ENCODE measurements at regions not wholly inside any gene's neighbourhood (a gene's known extent, or its start where the extent isn't known, plus 50 kb on each side); places are given as distances from the start of the nearest gene placed in this dataset.

DNA sequence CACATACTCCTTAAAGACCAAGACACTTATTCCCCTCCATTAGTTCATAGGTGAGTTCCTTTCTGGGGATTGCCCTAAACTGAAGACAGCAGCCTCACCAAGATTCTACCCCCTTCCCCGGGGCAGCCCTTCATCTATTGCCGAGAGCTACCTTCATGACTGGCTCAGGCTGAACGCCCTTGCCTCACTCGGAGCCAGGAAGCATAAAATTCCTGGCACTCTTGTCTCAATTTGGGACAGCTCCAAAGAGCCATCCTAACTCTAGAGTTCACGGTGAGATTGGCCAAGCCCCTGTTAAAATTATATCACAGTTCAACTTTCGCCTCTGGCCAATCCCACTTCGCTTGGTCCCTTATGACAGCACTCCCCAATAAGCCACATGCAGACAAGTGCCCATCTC is 113.0 kb upstream of the PROX1 start:
- Histone ChIP-seq H3K27me3 (ENCODE audit: control insufficient read depth, low read length) (0 out of 2 replicates have a peak, but pooled peaks cover 2% of the 10 kb centered on the region), H3K4me3 (ENCODE audit: low read length) (no peak overlapping the region), H3K4me2 (ENCODE audit: low read length) (no peak overlapping the region), H3K27ac (ENCODE audit: low read depth, low read length) (no peak overlapping the region), H3K9me2 (replicated peaks; ENCODE audit: control insufficient read depth, low read length) (no peaks in the 10 kb centered on the region), H3K9me3 (ENCODE audit: control insufficient read depth, insufficient read depth, low read length) (no peaks in the 10 kb centered on the region), H3K79me2 (ENCODE audit: control insufficient read depth, low read length) (no peaks in the 10 kb centered on the region), H3K4me1 (ENCODE audit: control insufficient read depth, low read length) (no peaks in the 10 kb centered on the region), H3F3A (ENCODE audit: control insufficient read depth, insufficient read depth) (no peaks in the 10 kb centered on the region), H3K36me3 (ENCODE audit: control insufficient read depth, low read length) (no peaks in the 10 kb centered on the region), H4K20me1 (ENCODE audit: control insufficient read depth, insufficient read depth, low read depth, low read length) (no peaks in the 10 kb centered on the region)
- TF ChIP-seq, protein P1, sequence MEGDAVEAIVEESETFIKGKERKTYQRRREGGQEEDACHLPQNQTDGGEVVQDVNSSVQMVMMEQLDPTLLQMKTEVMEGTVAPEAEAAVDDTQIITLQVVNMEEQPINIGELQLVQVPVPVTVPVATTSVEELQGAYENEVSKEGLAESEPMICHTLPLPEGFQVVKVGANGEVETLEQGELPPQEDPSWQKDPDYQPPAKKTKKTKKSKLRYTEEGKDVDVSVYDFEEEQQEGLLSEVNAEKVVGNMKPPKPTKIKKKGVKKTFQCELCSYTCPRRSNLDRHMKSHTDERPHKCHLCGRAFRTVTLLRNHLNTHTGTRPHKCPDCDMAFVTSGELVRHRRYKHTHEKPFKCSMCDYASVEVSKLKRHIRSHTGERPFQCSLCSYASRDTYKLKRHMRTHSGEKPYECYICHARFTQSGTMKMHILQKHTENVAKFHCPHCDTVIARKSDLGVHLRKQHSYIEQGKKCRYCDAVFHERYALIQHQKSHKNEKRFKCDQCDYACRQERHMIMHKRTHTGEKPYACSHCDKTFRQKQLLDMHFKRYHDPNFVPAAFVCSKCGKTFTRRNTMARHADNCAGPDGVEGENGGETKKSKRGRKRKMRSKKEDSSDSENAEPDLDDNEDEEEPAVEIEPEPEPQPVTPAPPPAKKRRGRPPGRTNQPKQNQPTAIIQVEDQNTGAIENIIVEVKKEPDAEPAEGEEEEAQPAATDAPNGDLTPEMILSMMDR (IDR thresholded peaks at IDR 0.05; ENCODE audit: low read depth, low read length, poor library complexity, severe bottlenecking) = no peak
- TF ChIP-seq EZH2phosphoT487 (IDR thresholded peaks at IDR 0.05; ENCODE audit: borderline replicate concordance, low read length) = no peak

DNA sequence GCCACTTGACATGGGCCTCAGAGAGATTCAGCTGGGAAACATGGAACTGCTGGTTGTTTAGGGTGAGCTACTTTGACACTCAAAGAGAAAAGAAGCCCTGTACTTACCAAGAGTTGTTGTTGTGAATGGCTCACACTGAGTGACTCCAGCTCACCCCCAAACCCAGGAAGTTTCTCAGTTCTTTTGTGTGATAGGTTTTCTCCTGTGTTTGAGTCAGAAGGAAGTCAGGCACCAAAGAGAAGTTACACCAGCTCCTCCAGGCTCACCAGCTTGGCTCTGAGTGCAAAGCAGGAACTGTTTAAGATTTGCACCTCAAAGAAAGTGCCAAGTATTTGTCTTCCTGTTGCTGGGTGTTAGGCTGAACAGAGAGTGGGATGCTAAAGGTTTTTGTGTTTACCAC is 111.2 kb upstream of the PROX1 start:
- no peaks in the 10 kb centered on the region for H3K36me3 ChIP-seq (ENCODE audit: control insufficient read depth, low read length)
- no peak overlapping the region for H3K4me3 ChIP-seq (ENCODE audit: low read length)
- no peaks in the 10 kb centered on the region for H3F3A ChIP-seq (ENCODE audit: control insufficient read depth, insufficient read depth)
- no peaks in the 10 kb centered on the region for H3K9me3 ChIP-seq (ENCODE audit: control insufficient read depth, insufficient read depth, low read length)
- H3K27me3 ChIP-seq (ENCODE audit: control insufficient read depth, low read length) = 0 out of 2 replicates have a peak, but pooled peaks cover 2% of the 10 kb centered on the region
- H3K79me2 ChIP-seq (ENCODE audit: control insufficient read depth, low read length) = no peaks in the 10 kb centered on the region
- no peaks in the 10 kb centered on the region for H3K9me2 ChIP-seq (replicated peaks; ENCODE audit: control insufficient read depth, low read length)
- TF ChIP-seq, protein P1 (IDR thresholded peaks at IDR 0.05; ENCODE audit: low read depth, low read length, poor library complexity, severe bottlenecking) = no peak
- no peak for TF ChIP-seq EZH2phosphoT487 (IDR thresholded peaks at IDR 0.05; ENCODE audit: borderline replicate concordance, low read length)
- no peaks in the 10 kb centered on the region for H4K20me1 ChIP-seq (ENCODE audit: control insufficient read depth, insufficient read depth, low read depth, low read length)
- no peaks in the 10 kb centered on the region for H3K4me1 ChIP-seq (ENCODE audit: control insufficient read depth, low read length)
- no peak overlapping the region for H3K27ac ChIP-seq (ENCODE audit: low read depth, low read length)
- no peak overlapping the region for H3K4me2 ChIP-seq (ENCODE audit: low read length)

DNA sequence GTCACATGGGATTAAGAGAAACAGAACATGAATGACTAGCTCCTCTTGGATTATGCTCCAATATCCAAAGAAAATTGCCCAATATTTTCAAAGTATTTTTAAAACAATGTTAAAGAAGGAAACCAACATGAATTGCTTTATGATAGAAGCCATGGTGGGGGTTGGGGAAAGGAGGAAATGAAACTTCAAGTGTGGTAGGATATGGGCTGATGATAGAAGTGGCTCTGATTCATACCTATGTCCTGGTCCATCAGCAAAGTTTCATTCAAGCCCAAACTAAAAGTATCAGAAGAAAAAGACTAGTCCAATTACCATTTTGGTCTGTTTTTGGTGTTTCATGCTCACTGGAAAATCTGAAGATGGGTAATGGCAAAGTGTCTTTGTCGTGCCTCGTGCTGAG is 104.2 kb upstream of the PROX1 start:
- Histone ChIP-seq H3K79me2 (ENCODE audit: control insufficient read depth, low read length) (no peaks in the 10 kb centered on the region), H3K9me2 (replicated peaks; ENCODE audit: control insufficient read depth, low read length) (no peaks in the 10 kb centered on the region), H3K4me3 (ENCODE audit: low read length) (no peak overlapping the region), H3K36me3 (ENCODE audit: control insufficient read depth, low read length) (no peaks in the 10 kb centered on the region), H3K4me2 (ENCODE audit: low read length) (no peak overlapping the region), H3K4me1 (ENCODE audit: control insufficient read depth, low read length) (no peaks in the 10 kb centered on the region), H3F3A (ENCODE audit: control insufficient read depth, insufficient read depth) (no peaks in the 10 kb centered on the region), H4K20me1 (ENCODE audit: control insufficient read depth, insufficient read depth, low read depth, low read length) (no peaks in the 10 kb centered on the region), H3K9me3 (ENCODE audit: control insufficient read depth, insufficient read depth, low read length) (no peaks in the 10 kb centered on the region), H3K27ac (ENCODE audit: low read depth, low read length) (no peak overlapping the region), H3K27me3 (ENCODE audit: control insufficient read depth, low read length) (0 out of 2 replicates have a peak, but pooled peaks cover 3% of the 10 kb centered on the region)
- TF ChIP-seq, protein P1 (IDR thresholded peaks at IDR 0.05; ENCODE audit: low read depth, low read length, poor library complexity, severe bottlenecking) = no peak
- TF ChIP-seq EZH2phosphoT487 (IDR thresholded peaks at IDR 0.05; ENCODE audit: borderline replicate concordance, low read length) = no peak
